Mucosa of gallbladder (tissue), 1 donor: ENCODE measurements at regions not wholly inside any gene's neighbourhood (a gene's known extent, or its start where the extent isn't known, plus 50 kb on each side); places are given as distances from the start of the nearest gene placed in this dataset.

ENCODE experiments used
- DNase-seq: peaks from one replicate; pipeline ENCODE4 v3.0.0-alpha.2; 2020; ENCODE audit warnings: low spot score
- donor health status: DM: no; HTN: no; CAD: no.

DNA sequence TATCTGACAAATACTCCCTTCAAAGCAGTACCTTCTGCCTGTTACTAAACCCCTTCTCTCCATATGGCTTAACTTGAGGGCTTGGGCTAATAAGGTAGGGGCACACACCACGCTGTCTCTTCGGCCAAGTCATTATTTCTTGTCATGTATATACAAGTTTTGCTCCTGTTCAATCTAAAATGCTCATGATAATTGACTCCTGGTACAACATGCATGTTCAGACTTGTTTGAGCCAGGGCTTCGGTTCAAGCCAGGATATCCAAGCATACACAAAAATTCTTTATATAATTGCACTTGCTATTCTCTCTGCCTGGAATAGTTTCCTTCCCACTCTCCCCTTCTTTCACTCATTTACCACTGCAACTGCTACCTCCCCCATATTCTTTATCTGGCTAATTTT is 756.0 kb upstream of the C9orf72 start:
- DNase-seq, result no peak

GRCh38 chr9:28332648-28333047 is 759.4 kb upstream of the C9orf72 start:
- DNase-seq, result no peak

GRCh38 chr9:28341913-28342312 is 768.6 kb upstream of the C9orf72 start:
- DNase-seq, result no peak

DNA sequence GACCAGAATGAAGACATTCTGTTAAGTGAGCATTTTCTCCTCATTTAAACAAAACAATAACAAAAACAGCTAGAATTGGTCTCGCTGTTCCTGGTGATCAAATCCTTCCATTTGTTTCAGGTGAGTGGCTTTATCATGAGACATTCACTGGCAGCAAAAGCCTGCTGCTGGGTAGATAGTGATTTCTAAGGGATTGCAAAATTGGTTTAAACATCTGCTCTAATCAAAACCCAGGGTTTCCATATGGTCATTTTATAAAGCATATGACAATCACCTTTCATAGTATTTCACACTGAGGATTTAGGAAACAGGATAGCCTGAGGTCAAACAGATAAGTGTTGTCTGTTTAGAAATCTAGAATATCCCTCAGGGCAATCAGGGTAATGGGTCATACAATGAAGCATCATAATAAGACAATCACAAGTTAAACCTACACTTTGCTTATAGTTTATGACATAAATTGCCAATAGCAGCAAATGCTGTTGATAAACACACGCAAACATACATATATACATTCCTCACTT is 769.6 kb upstream of the C9orf72 start:
- no peak for DNase-seq

- no peak for DNase-seq
These were observed 789.9 kb upstream of the C9orf72 start for GRCh38 chr9:28363151-28363562.

DNA sequence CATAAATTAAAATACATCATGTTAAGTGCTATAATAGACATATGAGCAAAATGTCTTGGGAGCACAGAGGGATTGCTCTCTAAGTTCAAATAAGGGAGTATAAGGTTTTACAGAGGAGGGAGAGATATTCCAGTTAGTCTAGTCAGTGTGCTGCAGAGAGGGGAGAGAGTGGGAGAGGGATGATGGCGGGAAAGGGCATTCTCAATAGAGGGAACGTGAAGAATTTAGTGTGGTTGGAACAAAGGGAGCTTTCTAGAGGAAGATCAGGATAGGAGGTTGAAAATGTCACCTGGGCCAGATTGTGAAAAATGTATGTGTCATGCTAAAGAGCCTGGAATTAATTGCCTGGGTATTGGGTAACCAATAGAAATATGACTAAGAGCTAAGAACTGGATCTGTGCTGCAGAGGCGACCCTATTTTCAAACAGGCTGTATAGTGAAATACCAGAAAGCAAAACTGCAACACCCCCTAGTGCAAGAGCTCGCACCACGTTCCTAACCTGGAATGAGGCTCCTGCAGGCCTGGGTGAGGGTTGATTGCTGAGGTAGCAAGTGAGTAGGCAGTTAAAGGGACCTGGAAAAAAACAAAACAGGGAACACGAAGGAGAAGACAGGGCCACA is 791.8 kb upstream of the C9orf72 start:
- DNase-seq, result no peak

DNA sequence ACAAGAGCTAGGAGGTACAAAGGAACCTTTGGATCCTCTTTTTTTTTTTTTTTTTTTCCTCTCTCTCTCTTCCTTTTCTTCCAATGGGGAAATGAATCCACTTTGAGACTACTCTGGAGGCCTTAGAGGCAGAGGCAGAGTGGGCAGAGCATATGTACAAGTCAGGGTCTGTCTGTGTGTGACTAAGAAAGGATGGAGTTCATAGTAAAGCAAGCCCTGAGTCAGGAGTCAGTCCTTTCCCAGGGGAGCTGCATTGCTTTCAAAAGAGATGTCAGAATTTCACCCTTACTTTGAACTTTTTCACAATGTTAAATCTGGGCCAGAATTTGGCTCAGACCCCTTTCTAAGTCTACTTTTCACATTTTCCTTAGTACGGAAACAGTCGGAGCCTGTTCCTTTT is 792.4 kb upstream of the C9orf72 start:
- no peak for DNase-seq

DNA sequence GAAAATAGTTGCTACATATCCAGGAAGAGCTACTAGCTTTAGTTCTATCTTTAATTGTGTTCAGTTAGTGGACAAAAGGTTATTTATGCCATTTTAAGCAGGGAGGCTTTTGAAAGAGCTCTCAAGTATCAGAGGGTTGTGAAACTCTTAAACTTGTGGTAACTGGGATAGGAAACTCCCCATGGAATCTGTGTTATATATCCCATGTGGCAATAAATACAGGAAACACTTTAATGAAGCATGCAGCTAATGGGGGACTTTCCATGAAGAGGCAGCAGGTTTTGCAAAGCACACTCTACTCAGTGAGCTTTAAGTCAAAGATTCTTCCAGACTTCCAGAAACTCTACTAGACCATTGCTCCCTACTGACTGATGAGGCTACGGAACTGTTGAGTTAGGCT is 805.0 kb upstream of the C9orf72 start:
- no peak for DNase-seq

DNA sequence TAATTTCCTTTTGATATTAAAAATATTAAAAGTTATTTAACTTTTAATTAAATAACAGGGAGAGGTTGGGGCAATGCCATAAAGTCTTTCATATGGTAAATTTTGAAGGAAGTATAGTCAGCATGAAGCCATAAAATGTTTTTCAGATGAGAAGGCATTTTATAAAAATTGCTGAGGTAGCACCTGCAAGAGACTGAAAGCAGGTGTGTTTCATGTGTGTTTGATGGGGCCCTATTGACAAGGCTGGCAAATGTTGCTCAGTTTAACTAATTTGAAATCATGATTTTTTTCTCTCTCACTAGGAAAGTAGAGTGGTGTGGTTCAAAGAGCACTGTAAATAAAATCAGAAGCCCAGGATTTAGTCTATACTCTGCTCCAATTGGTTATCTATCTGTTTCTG is 805.8 kb upstream of the C9orf72 start:
- no peak for DNase-seq

- DNase-seq, result no peak
These were observed 816.1 kb upstream of the C9orf72 start for GRCh38 chr9:28389411-28389810.

GRCh38 chr9:28394774-28395173 is 821.5 kb upstream of the C9orf72 start:
- no peak for DNase-seq

GRCh38 chr9:28396058-28396457 is 822.8 kb upstream of the C9orf72 start:
- no peak for DNase-seq

DNA sequence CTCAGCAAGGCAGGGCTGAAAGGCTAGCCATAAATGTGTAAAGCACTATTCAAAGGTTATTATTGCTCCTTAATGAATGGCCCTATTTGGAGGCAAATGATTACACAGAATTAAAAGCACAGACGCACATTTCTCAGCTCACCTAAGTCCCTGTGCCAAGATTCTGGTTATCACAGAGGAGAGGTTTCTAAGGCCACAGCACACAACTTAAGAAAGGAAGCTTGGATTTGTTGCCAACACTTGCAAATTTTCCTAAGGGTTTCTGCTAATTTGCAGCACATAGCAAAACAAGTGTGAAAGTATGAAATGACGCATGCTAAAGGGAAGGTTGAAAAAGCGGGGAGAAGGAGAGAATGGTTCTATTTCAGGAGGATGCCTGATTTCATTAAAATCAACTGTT is 834.1 kb upstream of the C9orf72 start:
- DNase-seq, result no peak

GRCh38 chr9:28409919-28410318 is 836.6 kb upstream of the C9orf72 start:
- DNase-seq, result no peak

DNA sequence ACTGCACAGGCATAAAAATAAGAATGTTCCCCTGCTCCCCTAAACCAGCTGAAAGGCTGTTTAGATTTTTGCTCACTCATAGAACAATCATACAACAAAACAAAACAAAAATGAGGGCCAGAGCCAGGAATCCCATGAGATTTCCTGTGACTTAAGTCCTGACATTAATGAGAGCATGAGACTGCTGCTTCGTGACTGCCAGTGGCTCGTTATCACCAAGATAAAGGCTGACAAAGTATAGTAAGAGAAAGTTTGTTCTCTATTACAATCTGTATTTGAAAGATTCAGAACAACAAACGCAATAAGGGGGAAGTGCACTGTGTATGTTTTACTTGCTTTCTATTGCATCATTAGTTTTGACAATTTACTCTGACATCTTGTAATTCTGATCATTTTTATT is 837.1 kb upstream of the C9orf72 start:
- no peak for DNase-seq

DNA sequence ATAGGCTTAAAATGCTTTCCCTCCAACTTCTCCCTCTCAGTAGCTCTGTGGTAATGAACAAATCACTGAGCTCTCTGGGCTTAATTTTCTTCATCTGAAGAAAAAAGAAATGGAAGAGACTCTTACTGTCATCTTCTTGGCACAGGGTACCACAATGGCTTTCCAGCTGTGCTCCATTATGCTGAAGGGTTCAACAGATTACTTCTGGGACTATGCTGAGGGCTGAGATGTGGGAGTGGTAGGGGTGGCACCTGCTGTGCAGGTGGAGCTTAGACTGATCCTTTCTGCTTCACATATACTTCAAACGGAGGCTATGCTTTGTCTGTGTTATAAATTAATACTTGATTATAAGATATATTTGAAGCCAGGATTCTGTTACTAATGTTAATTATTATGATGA is 840.2 kb upstream of the C9orf72 start:
- DNase-seq, result no peak

DNA sequence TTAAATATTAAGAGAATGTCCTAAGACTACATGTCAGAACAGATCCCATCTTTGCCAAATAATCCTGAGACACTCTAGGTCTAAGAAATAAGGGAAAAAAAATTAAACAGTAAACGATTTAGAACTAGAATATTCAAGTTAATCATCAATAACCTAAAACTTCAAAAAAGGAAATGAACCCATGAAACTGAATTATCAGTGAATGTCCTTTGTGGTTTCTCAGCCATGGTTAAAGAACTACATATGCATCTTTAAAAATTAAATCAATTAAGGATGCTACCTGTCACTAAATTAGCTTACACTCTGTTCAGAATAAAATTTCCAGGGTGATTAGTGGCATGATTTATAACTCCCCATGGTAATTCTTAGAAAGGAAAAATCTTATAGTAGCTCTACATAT is 850.0 kb upstream of the C9orf72 start:
- no peak for DNase-seq

DNA sequence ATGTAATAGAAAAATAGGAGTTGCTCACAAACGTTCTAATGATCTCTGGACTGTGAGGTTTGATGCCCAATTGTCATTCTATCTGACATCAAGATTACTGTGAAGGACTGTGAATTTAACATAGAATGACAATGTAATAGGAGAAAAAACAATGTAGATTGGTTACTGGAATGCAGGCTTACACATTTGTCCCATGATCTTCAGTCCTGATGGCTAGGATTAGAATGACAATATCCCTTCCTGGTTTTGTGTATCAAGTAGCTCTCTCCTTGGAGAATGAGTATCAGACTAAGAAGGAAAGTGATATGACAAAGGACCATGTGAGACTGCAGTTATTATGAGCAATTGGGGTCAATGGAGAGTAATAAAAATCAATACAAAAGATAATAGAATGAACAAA is 862.2 kb upstream of the C9orf72 start:
- DNase-seq, result no peak

DNA sequence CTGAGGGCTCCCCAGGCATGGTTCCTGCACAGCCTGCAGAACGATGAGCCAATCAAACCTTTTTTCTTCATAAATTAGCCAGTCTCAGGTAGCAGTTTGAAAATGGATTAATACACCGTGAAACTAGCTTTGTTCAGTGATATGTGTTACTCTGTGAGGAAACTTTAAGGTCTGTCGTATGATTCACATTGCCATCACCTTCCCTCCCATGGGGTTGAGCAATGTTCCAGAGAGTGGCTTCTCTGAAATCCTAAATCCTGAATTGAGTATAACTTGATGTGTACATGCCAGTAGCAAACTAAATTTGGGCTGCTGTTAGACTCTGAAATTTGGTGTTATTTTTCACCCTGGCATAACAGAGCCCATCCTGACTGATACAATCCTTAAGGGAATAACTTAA is 866.4 kb upstream of the C9orf72 start:
- DNase-seq, result no peak

GRCh38 chr9:28443461-28443860 is 870.2 kb upstream of the C9orf72 start:
- no peak for DNase-seq

- DNase-seq, result no peak
These were observed 871.4 kb upstream of the C9orf72 start for GRCh38 chr9:28444637-28445036.

DNA sequence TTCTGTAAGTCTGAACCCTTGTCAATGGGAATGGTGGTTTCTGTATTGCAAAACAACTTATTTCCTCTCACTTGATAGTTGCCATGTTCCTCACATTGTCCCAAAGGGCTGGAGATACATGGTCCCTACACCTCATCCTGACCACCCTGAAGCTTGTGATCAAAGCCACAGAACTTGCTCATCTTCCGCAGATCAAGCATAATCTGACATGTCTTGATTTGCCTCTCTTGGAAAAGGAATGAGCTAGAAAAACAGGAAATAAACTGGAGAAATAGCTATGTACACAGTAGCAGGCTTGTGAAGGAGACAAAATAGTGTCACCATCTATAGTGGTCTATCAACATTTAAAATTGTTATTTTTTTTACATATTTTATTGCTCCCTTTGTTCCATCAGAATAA is 871.9 kb upstream of the C9orf72 start:
- DNase-seq, result no peak

GRCh38 chr9:28453918-28454317 is 880.6 kb upstream of the C9orf72 start:
- DNase-seq, result no peak

GRCh38 chr9:28456861-28457260 is 883.6 kb upstream of the C9orf72 start:
- DNase-seq, result no peak
